Common myeloid progenitor, CD34-positive (primary cell): ENCODE measurements at regions not wholly inside any gene's neighbourhood (a gene's known extent, or its start where the extent isn't known, plus 50 kb on each side); places are given as distances from the start of the nearest gene placed in this dataset.
A peak's percentile ranks its signal among the peaks of the same experiment; 100 is the strongest.

Experiments used
- CTCF ChIA-PET: fragments of 350-600 bp; sonication (Branson Sonifier 250); formaldehyde crosslinking; loops from one replicate; lab custom pipeline; 2021; ENCODE audit warnings: antibody characterized with exemption; lab: Charles Lee
- POLR2A ChIA-PET: fragments of 350-600 bp; sonication (Branson Sonifier 250); formaldehyde crosslinking; loops from one replicate; lab custom pipeline; 2021; ENCODE audit warnings: antibody characterized with exemption; lab: Charles Lee
- DNase-seq, 3 donors: peaks; one replicate each; pipeline versions ENCODE4 v3.0.0 to v3.0.0-alpha.2; 2013
- H3K27ac ChIP-seq, 2 experiments: 1 replicate in 1 of 2; 2 replicates in 1 of 2; pipeline ENCODE4 v1.7.0; 2013; ENCODE audit warnings: inconsistent platforms in 2 of 2, low read length in 2 of 2, mild to moderate bottlenecking in 2 of 2, low read depth in 1 of 2, moderate library complexity in 1 of 2; ENCODE audit not compliant: severe bottlenecking in 2 of 2, insufficient read depth in 1 of 2, poor library complexity in 1 of 2
- H3K27me3 ChIP-seq, 5 experiments: replicated peaks in 2 of 5; 1 replicate in 3 of 5; 2 replicates in 2 of 5; pipeline versions ENCODE4 v1.6.1 to v1.7.0; 2013; ENCODE audit warnings: low read length in 4 of 5, mild to moderate bottlenecking in 2 of 5, moderate library complexity in 2 of 5, inconsistent platforms in 1 of 5; ENCODE audit not compliant: insufficient read depth in 5 of 5, control insufficient read depth in 4 of 5
- H3K36me3 ChIP-seq, 4 experiments: 1 replicate in 2 of 4; 2 replicates in 2 of 4; pipeline versions ENCODE4 v1.6.1 to v1.7.0; 2013; ENCODE audit warnings: low read length in 3 of 4, control low read depth in 1 of 4, mild to moderate bottlenecking in 1 of 4; ENCODE audit not compliant: control insufficient read depth in 4 of 4, insufficient read depth in 4 of 4
- H3K4me1 ChIP-seq, 4 experiments: 1 replicate in 3 of 4; 2 replicates in 1 of 4; pipeline versions ENCODE4 v1.6.1 to v1.7.1; 2013; ENCODE audit warnings: low read length in 3 of 4, mild to moderate bottlenecking in 3 of 4, control low read depth in 1 of 4, inconsistent platforms in 1 of 4, moderate library complexity in 1 of 4; ENCODE audit not compliant: control insufficient read depth in 4 of 4, insufficient read depth in 4 of 4; ENCODE audit errors: control extremely low read depth in 1 of 4
- H3K4me3 ChIP-seq, 7 experiments: 1 replicate in 4 of 7; 2 replicates in 3 of 7; pipeline versions ENCODE4 v1.5.1 to v1.7.0; 2013; ENCODE audit warnings: mild to moderate bottlenecking in 7 of 7, low read length in 6 of 7, moderate library complexity in 6 of 7, inconsistent platforms in 2 of 7, low read depth in 2 of 7, control low read depth in 1 of 7; ENCODE audit not compliant: insufficient read depth in 4 of 7, control insufficient read depth in 1 of 7; ENCODE audit errors: extremely low read depth in 1 of 7
- H3K9me3 ChIP-seq, 5 experiments: 1 replicate in 4 of 5; 2 replicates in 1 of 5; pipeline versions ENCODE4 v1.6.1 to v1.7.1; 2013; ENCODE audit warnings: low read length in 4 of 5, mild to moderate bottlenecking in 2 of 5, inconsistent platforms in 1 of 5, low read depth in 1 of 5, moderate library complexity in 1 of 5; ENCODE audit not compliant: control insufficient read depth in 4 of 5, insufficient read depth in 2 of 5; ENCODE audit errors: control extremely low read depth in 1 of 5
- WGBS: methylation state at CpG from one replicate; pipeline ENCODE4 v1.1.5; 2013; ENCODE audit not compliant: insufficient coverage; 5-methylcytosine and 5-hydroxymethylcytosine counted together

DNA sequence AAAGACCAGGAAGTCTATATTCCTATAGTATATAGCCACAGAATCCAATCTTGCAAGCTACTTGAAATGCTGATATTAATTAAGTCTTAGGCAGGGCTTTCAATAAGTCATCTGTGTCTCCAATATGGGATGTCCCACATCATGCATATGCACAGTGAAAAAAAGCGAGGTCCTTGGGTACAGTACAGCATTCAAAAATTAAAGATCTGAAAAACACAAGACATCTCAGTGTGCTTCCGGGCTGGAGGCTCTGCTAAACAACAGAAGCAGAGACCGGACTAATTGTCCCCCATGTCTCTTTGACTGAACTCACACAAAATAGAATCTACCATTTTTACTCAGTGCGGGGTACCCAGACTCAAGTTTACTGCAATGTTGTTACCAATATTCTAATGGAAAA, 156.0 kb downstream of the DAD1 start:
- peaks cover 38 to 87% (median 75%) of the 10 kb centered on the region in 4 experiments for H3K4me1 ChIP-seq
- 34% methylated on average over 3 of the region's 4 CpGs for WGBS
- no peaks in the 10 kb centered on the region for H3K27me3 ChIP-seq
- H3K4me3 ChIP-seq: peak overlapping the region in 3 of 7 experiments; percentile 61 to 79 (median 64)
- H3K36me3 ChIP-seq: no peaks in the 10 kb centered on the region
- H3K9me3 ChIP-seq: no peaks in the 10 kb centered on the region
- CTCF ChIA-PET: interaction anchor here (1.1 to 10.7 kb wide), 6 partner anchors 12 to 40 kb away, joined by 5 to 75 read pairs (median 6); no protein-coding TSS in a partner anchor
- H3K27ac ChIP-seq: peak overlapping the region in 1 of 2 experiments; percentile 62
- peak in 2 of 3 donors; percentile 51 to 65 for DNase-seq
- POLR2A ChIA-PET: no interaction called here

GRCh38 chr14:22432348-22432976, 156.6 kb downstream of the DAD1 start:
- CTCF ChIA-PET: interaction anchor here (0.7 to 10.7 kb wide), 11 partner anchors 8 to 41 kb away, joined by 3 to 75 read pairs (median 6); no protein-coding TSS in a partner anchor
- H3K27me3 ChIP-seq: no peaks in the 10 kb centered on the region

GRCh38 chr14:22429546-22430294, 159.3 kb downstream of the DAD1 start:
- DNase-seq: no peak
- POLR2A ChIA-PET: no interaction called here
- Histone ChIP-seq H3K27me3 (no peaks in the 10 kb centered on the region), H3K4me3 (peak overlapping the region in 6 of 7 experiments; percentile 19 to 79 (median 42)), H3K36me3 (peaks cover 0 to 21% (median 0%) of the 10 kb centered on the region in 4 experiments), H3K9me3 (no peaks in the 10 kb centered on the region), H3K4me1 (peaks cover 49 to 90% (median 74%) of the 10 kb centered on the region in 4 experiments), H3K27ac (peak overlapping the region in 1 of 2 experiments; percentile 67)
- CTCF ChIA-PET: interaction anchor here (0.8 to 10.7 kb wide), 6 partner anchors 10 to 44 kb away, joined by 3 to 75 read pairs (median 4); no protein-coding TSS in a partner anchor
- 50% methylated on average over 2 of the region's 7 CpGs for WGBS

More at GRCh38 chr14:22432348-22432976, 156.6 kb downstream of the DAD1 start:
- Histone ChIP-seq H3K36me3 (no peaks in the 10 kb centered on the region), H3K9me3 (no peaks in the 10 kb centered on the region), H3K27ac (peak overlapping the region in 1 of 2 experiments; percentile 62), H3K4me1 (peaks cover 40 to 93% (median 81%) of the 10 kb centered on the region in 4 experiments), H3K4me3 (peak overlapping the region in 5 of 7 experiments; percentile 43 to 79 (median 61))
- POLR2A ChIA-PET: interaction anchor here (1.5 kb wide), 1 partner anchor 29 kb away, joined by 6 read pairs; no protein-coding TSS in a partner anchor
- peak; percentile 88 to 92 (median 91) for DNase-seq
- WGBS: 0% methylated on average over 3 of the region's 4 CpGs

- ChIA-PET CTCF (interaction anchor here (0.8 to 10.7 kb wide), 5 partner anchors 10 to 45 kb away, joined by 3 to 75 read pairs (median 4); no protein-coding TSS in a partner anchor), POLR2A (interaction anchor here (0.6 kb wide), 1 partner anchor 12 kb away, joined by 3 read pairs; no protein-coding TSS in a partner anchor)
- WGBS: 19% methylated on average over 5 of the region's 7 CpGs
- Histone ChIP-seq H3K4me3 (peak overlapping the region in 5 of 7 experiments; percentile 28 to 79 (median 49)), H3K9me3 (no peaks in the 10 kb centered on the region), H3K27ac (peak overlapping the region; percentile 6 to 67), H3K4me1 (peaks cover 43 to 87% (median 69%) of the 10 kb centered on the region in 4 experiments), H3K36me3 (peaks cover 0 to 22% (median under 1%) of the 10 kb centered on the region in 4 experiments), H3K27me3 (no peaks in the 10 kb centered on the region)
- peak in 2 of 3 donors; percentile 42 to 48 for DNase-seq
These were observed 160.2 kb downstream of the DAD1 start for GRCh38 chr14:22428700-22429291.

DNA sequence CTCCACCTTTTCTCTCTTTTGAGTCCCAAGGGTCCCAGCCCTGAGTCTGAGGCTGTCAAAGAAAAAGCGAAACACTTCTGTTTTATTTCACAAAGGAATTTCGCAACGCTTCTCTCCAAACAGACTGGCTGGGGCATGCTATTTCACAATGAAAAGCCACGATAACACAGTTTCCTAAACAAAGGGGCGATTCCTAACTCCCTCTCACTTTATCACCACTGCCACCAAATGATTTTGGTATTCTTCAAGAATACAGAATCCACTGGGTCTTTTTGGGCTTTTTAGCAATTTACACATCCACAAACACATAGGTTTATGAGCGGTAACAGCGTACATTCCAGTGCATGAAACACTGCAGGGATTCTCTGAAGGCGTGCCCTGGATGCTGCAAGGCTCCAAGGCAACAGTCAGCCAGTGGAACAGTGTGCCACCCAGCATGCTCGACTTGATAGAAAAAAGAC, 161.2 kb downstream of the DAD1 start:
- peak overlapping the region in 6 of 7 experiments; percentile 16 to 79 (median 42) for H3K4me3 ChIP-seq
- H3K4me1 ChIP-seq: peaks cover 38 to 84% (median 67%) of the 10 kb centered on the region in 4 experiments
- H3K27me3 ChIP-seq: no peaks in the 10 kb centered on the region
- H3K36me3 ChIP-seq: peaks cover 0 to 25% (median under 1%) of the 10 kb centered on the region in 4 experiments
- peak overlapping the region; percentile 11 to 45 for H3K27ac ChIP-seq
- WGBS: 36% methylated on average over 5 of the region's 9 CpGs
- DNase-seq: peak in 2 of 3 donors; percentile 70 to 73
- POLR2A ChIA-PET: interaction anchor here (0.6 kb wide), 1 partner anchor 13 kb away, joined by 3 read pairs; no protein-coding TSS in a partner anchor
- CTCF ChIA-PET: interaction anchor here (1.2 to 10.7 kb wide), 6 partner anchors 9 to 45 kb away, joined by 6 to 75 read pairs (median 8); no protein-coding TSS in a partner anchor
- H3K9me3 ChIP-seq: no peaks in the 10 kb centered on the region

DNA sequence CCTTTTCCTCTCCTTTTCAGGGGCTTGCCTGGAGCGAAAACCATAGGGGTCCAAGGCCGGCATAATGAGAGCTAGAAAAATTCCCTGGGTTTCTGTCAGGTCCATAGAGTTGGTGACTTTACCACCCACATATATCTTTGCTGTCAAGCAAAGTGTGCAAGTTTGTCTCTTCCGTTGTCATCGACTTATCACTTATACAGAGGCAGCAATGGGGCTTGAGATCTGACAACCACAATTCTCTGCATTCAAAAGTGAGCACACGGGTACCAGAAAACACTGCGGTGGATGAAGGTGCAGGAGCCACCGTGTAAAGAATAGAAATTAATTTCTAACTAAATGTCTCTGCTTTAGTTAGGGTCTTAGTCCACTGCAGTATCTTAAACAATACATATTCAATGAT, 162.3 kb downstream of the DAD1 start:
- CTCF ChIA-PET: interaction anchor here (0.7 to 2.5 kb wide), 9 partner anchors 8 to 128 kb away, joined by 3 to 13 read pairs (median 6); no protein-coding TSS in a partner anchor
- H3K27ac ChIP-seq: no peak overlapping the region
- no peaks in the 10 kb centered on the region for H3K27me3 ChIP-seq
- peaks cover 34 to 82% (median 65%) of the 10 kb centered on the region in 4 experiments for H3K4me1 ChIP-seq
- POLR2A ChIA-PET: no interaction called here
- no peak for DNase-seq
- H3K4me3 ChIP-seq: peak overlapping the region in 1 of 7 experiments; percentile 19
- no peaks in the 10 kb centered on the region for H3K9me3 ChIP-seq
- H3K36me3 ChIP-seq: peaks cover 0 to 25% (median under 1%) of the 10 kb centered on the region in 4 experiments
- 88% methylated on average over 2 of the region's 7 CpGs for WGBS
